Adipose tissue (tissue), 3 donors: ENCODE measurements at regions not wholly inside any gene's neighbourhood (a gene's known extent, or its start where the extent isn't known, plus 50 kb on each side); places are given as distances from the start of the nearest gene placed in this dataset.

Source experiments
- H3K27ac ChIP-seq: one replicate; pipeline ENCODE4 v1.5.1; 2013; ENCODE audit warnings: low read depth, low read length
- WGBS, 3 donors: extraction: QIAGEN DNeasy Blood & Tissue Kit; methylation state at CpG; one replicate each; pipeline ENCODE4 v1.1.7; 2013; 5-methylcytosine and 5-hydroxymethylcytosine counted together
- donor health status: healthy with polysubstance abuse.
- donor health status: Bipolar disorder and iron deficiency.
- donor health status: healthy.

GRCh38 chr18:6624661-6625311 is 104.7 kb upstream of the ARHGAP28 start:
- no peak overlapping the region for H3K27ac ChIP-seq
- WGBS, 3 donors: 37 to 53% (median 43%) methylated on average over 5 of the region's 5 CpGs

GRCh38 chr18:6625481-6625880 is 104.0 kb upstream of the ARHGAP28 start:
- 39 to 65% (median 49%) methylated on average over 3 of the region's 3 CpGs for WGBS, 3 donors

GRCh38 chr18:6626457-6626856 is 103.1 kb upstream of the ARHGAP28 start:
- WGBS, 3 donors: 50 to 94% (median 60%) methylated on average over 5 of the region's 5 CpGs

More at GRCh38 chr18:6625481-6625880, 104.0 kb upstream of the ARHGAP28 start:
- no peak overlapping the region for H3K27ac ChIP-seq

GRCh38 chr18:6627645-6628044 is 101.9 kb upstream of the ARHGAP28 start:
- WGBS, 3 donors: 64 to 88% (median 68%) methylated on average over 4 of the region's 4 CpGs

More at GRCh38 chr18:6626457-6626856, 103.1 kb upstream of the ARHGAP28 start:
- H3K27ac ChIP-seq: no peak overlapping the region

GRCh38 chr18:6628187-6628586 is 101.3 kb upstream of the ARHGAP28 start:
- 45 to 64% (median 60%) methylated on average over 2 of the region's 2 CpGs for WGBS, 3 donors
- H3K27ac ChIP-seq: no peak overlapping the region

More at GRCh38 chr18:6627645-6628044, 101.9 kb upstream of the ARHGAP28 start:
- no peak overlapping the region for H3K27ac ChIP-seq

- H3K27ac ChIP-seq: no peak overlapping the region
- WGBS, 3 donors: 72 to 90% (median 75%) methylated on average over 5 of the region's 5 CpGs
These were observed 99.8 kb upstream of the ARHGAP28 start for GRCh38 chr18:6629635-6630140.

GRCh38 chr18:6633310-6633709 is 96.2 kb upstream of the ARHGAP28 start:
- H3K27ac ChIP-seq: no peak overlapping the region
- 42 to 60% (median 46%) methylated on average over 3 of the region's 3 CpGs for WGBS, 3 donors

GRCh38 chr18:6636091-6636490 is 93.4 kb upstream of the ARHGAP28 start:
- H3K27ac ChIP-seq: no peak overlapping the region
- 58 to 83% (median 63%) methylated on average over 1 of the region's 1 CpG for WGBS, 3 donors

- 34 to 81% (median 61%) methylated on average over 5 of the region's 5 CpGs for WGBS, 3 donors
- H3K27ac ChIP-seq: no peak overlapping the region
These were observed 91.1 kb upstream of the ARHGAP28 start for GRCh38 chr18:6638447-6638846.

- H3K27ac ChIP-seq: no peak overlapping the region
- 75 to 90% (median 90%) methylated on average over 4 of the region's 4 CpGs for WGBS, 3 donors
These were observed 90.2 kb upstream of the ARHGAP28 start for GRCh38 chr18:6639305-6639704.

GRCh38 chr18:6644836-6645627 is 84.5 kb upstream of the ARHGAP28 start:
- WGBS, 3 donors: 48 to 69% (median 51%) methylated on average over 10 of the region's 10 CpGs
- H3K27ac ChIP-seq: no peak overlapping the region

- WGBS, 3 donors: 54 to 71% (median 61%) methylated on average over 5 of the region's 5 CpGs
- H3K27ac ChIP-seq: no peak overlapping the region
These were observed 82.7 kb upstream of the ARHGAP28 start for GRCh38 chr18:6646801-6647200.

- 49 to 69% (median 61%) methylated on average over 1 of the region's 1 CpG for whole genome bisulfite sequencing, 3 donors
- H3K27ac ChIP-seq: no peak overlapping the region
These were observed 80.9 kb upstream of the ARHGAP28 start for GRCh38 chr18:6648581-6648980.

- H3K27ac ChIP-seq: no peak overlapping the region
- 63 to 80% (median 79%) methylated on average over 3 of the region's 3 CpGs for WGBS, 3 donors
These were observed 79.9 kb upstream of the ARHGAP28 start for GRCh38 chr18:6649421-6650126.

GRCh38 chr18:6650127-6650507 is 79.4 kb upstream of the ARHGAP28 start:
- WGBS, 3 donors: 21 to 47% (median 39%) methylated on average over 3 of the region's 3 CpGs
- H3K27ac ChIP-seq: no peak overlapping the region

GRCh38 chr18:6650747-6651146 is 78.8 kb upstream of the ARHGAP28 start:
- H3K27ac ChIP-seq: no peak overlapping the region
- 72 to 79% (median 74%) methylated on average over 6 of the region's 6 CpGs for WGBS, 3 donors

- H3K27ac ChIP-seq: no peak overlapping the region
These were observed 77.4 kb upstream of the ARHGAP28 start for GRCh38 chr18:6652098-6652497.

GRCh38 chr18:6653880-6654279 is 75.6 kb upstream of the ARHGAP28 start:
- H3K27ac ChIP-seq: no peak overlapping the region
- 57 to 85% (median 67%) methylated on average over 2 of the region's 2 CpGs for WGBS, 3 donors
